ENCODE measurements at regions not wholly inside any gene's neighbourhood (a gene's known extent, or its start where the extent isn't known, plus 50 kb on each side); places are given as distances from the start of the nearest gene placed in this dataset.

- Histone ChIP-seq H3K79me2 (ENCODE audit: control insufficient read depth, insufficient read depth, low read length) (no peaks in the 10 kb centered on the region), H3K9me3 (replicated peaks; ENCODE audit: control insufficient read depth, insufficient read depth, low read length) (no peaks in the 10 kb centered on the region), H3K4me1 (ENCODE audit: control insufficient read depth, insufficient read depth, low read length) (no peaks in the 10 kb centered on the region), H3K9ac (ENCODE audit: control insufficient read depth, insufficient read depth, low read length) (no peak overlapping the region), H3K27me3 (replicated peaks in 1 of 2; ENCODE audit: control insufficient read depth in 2 of 2, insufficient read depth in 2 of 2, low read length in 1 of 2) (no peaks in the 10 kb centered on the region), H3K27ac (ENCODE audit: control insufficient read depth, insufficient read depth) (no peak overlapping the region), H3K4me2 (ENCODE audit: control insufficient read depth, insufficient read depth) (no peak overlapping the region), H3K4me3 (no peak overlapping the region), H2AFZ (ENCODE audit: control insufficient read depth, low read depth, low read length) (no peak overlapping the region), H4K20me1 (ENCODE audit: control insufficient read depth, insufficient read depth) (no peaks in the 10 kb centered on the region), H3K36me3 (ENCODE audit: control insufficient read depth in 2 of 2, insufficient read depth in 2 of 2, low read length in 1 of 2) (no peaks in the 10 kb centered on the region)
- WGBS (ENCODE audit: insufficient coverage, insufficient replicate concordance, low lambda C conversion rate, missing lambda C conversion rate), result 43% methylated on average over 2 of the region's 2 CpGs
- in situ Hi-C loops (cut with MboI) (no loop called here), intact Hi-C loops (cut with micrococcal nuclease; ENCODE audit: unreplicated experiment) (no loop called here)
- TF ChIP-seq WRNIP1 (IDR thresholded peaks at IDR 0.05; ENCODE audit: borderline replicate concordance, low read depth, low read length), result no peak
- no peak for TF ChIP-seq NRF1 (conservative IDR thresholded peaks at IDR 0.05; ENCODE audit: low read depth, low read length)
- no peak for TF ChIP-seq PML (IDR thresholded peaks at IDR 0.05; ENCODE audit: low read length)
- no peak for TF ChIP-seq RCOR1 (conservative IDR thresholded peaks at IDR 0.05; ENCODE audit: low read depth, low read length)
- TF ChIP-seq IRF4 (IDR thresholded peaks at IDR 0.05; ENCODE audit: low read depth, low read length), result no peak
- no peak for TF ChIP-seq ZNF274 (IDR thresholded peaks at IDR 0.05; ENCODE audit: insufficient read depth, insufficient read length)
- no peak for TF ChIP-seq MYC (IDR thresholded peaks at IDR 0.05; ENCODE audit: insufficient read depth, insufficient read length, insufficient replicate concordance, low read length, severe bottlenecking)
- TF ChIP-seq SMAD1 (IDR thresholded peaks at IDR 0.05; ENCODE audit: low read depth, partially characterized antibody), result no peak
- no peak for TF ChIP-seq NFIC (IDR thresholded peaks at IDR 0.05; ENCODE audit: low read depth, low read length)
- no peak for TF ChIP-seq PBX3 (IDR thresholded peaks at IDR 0.05; ENCODE audit: insufficient replicate concordance, low read depth, low read length)
- no peak for TF ChIP-seq SUPT20H (IDR thresholded peaks at IDR 0.05; ENCODE audit: borderline replicate concordance, control insufficient read depth, low read depth, low read length)
- no peak for TF ChIP-seq ZNF217 (IDR thresholded peaks at IDR 0.05)
- TF ChIP-seq RELB (IDR thresholded peaks at IDR 0.05; ENCODE audit: low read depth), result no peak
- no peak for TF ChIP-seq MLLT1 (IDR thresholded peaks at IDR 0.05)
- TF ChIP-seq NR2C2 (IDR thresholded peaks at IDR 0.05; ENCODE audit: borderline replicate concordance, control insufficient read depth, insufficient read length, low read depth), result no peak
- no peak for TF ChIP-seq POU2F2 (IDR thresholded peaks at IDR 0.05; ENCODE audit: borderline replicate concordance, low read depth, low read length)
- no peak for TF ChIP-seq TBL1XR1 (IDR thresholded peaks at IDR 0.05; ENCODE audit: low read depth, low read length)
- POLR2A ChIA-PET, result no interaction called here
- RAD21 ChIA-PET (ENCODE audit: unreplicated experiment), result no interaction called here
- no peak for DNase-seq (ENCODE audit: low read depth, low spot score)
- CTCF ChIA-PET, result no interaction called here
- ATAC-seq, result no peak
- no TSS peak for BruUV-seq (replicated peaks)
- FAIRE-seq, result no peak
- SMC1A ChIA-PET (ENCODE audit: uncharacterized antibody, unreplicated experiment), result no interaction called here
Measured at GRCh38 chr11:96794152-96794551, 404.3 kb downstream of the JRKL start.

Data from GM12878 (cell line).